ENCODE measurements at regions not wholly inside any gene's neighbourhood (a gene's known extent, or its start where the extent isn't known, plus 50 kb on each side); places are given as distances from the start of the nearest gene placed in this dataset.

GRCh38 chr2:129656081-129656598 lies 323.3 kb upstream of the RAB6C start:
- Histone ChIP-seq H3K27me3 (ENCODE audit: insufficient read depth in 3 of 3, low read length in 2 of 3) (no peaks in the 10 kb centered on the region), H3K27ac (no peak overlapping the region), H3K4me3 (no peak overlapping the region), H3K36me3 (ENCODE audit: insufficient read depth in 1 of 2, low read depth in 1 of 2) (no peaks in the 10 kb centered on the region), H3K4me1 (no peaks in the 10 kb centered on the region), H3K9me3 (no peaks in the 10 kb centered on the region)
- ATAC-seq (no peak), DNase-seq (no peak)
- intact Hi-C loops (cut with DNase I), result no loop called here
- WGBS, 3 donors, result 43 to 54% (median 46%) methylated on average over 6 of the region's 6 CpGs
- TF ChIP-seq CTCF (IDR thresholded peaks at IDR 0.05), result no peak

- no peaks in the 10 kb centered on the region for H3K9me3 ChIP-seq
- no peak overlapping the region for H3K4me3 ChIP-seq
- intact Hi-C loops (cut with DNase I), result no loop called here
- H3K36me3 ChIP-seq (ENCODE audit: insufficient read depth in 1 of 2, low read depth in 1 of 2), result no peaks in the 10 kb centered on the region
- H3K4me1 ChIP-seq, result no peaks in the 10 kb centered on the region
- WGBS, 3 donors, result 92 to 96% (median 92%) methylated on average over 5 of the region's 5 CpGs
- H3K27ac ChIP-seq, result no peak overlapping the region
- no peak for TF ChIP-seq CTCF (IDR thresholded peaks at IDR 0.05)
- no peaks in the 10 kb centered on the region for H3K27me3 ChIP-seq (ENCODE audit: insufficient read depth in 3 of 3, low read length in 2 of 3)
- ATAC-seq, result no peak
- DNase-seq, result no peak
Observed at GRCh38 chr2:129658430-129658829, 321.0 kb upstream of the RAB6C start.

GRCh38 chr2:129661935-129662334 lies 317.5 kb upstream of the RAB6C start:
- Histone ChIP-seq H3K9me3 (no peaks in the 10 kb centered on the region), H3K27ac (no peak overlapping the region), H3K36me3 (ENCODE audit: insufficient read depth in 1 of 2, low read depth in 1 of 2) (no peaks in the 10 kb centered on the region), H3K4me1 (no peaks in the 10 kb centered on the region), H3K4me3 (no peak overlapping the region), H3K27me3 (ENCODE audit: insufficient read depth in 3 of 3, low read length in 2 of 3) (peaks cover 0 to 2% (median 0%) of the 10 kb centered on the region in 3 donors)
- DNase-seq, result no peak
- intact Hi-C loops (cut with DNase I), result no loop called here
- no peak for ATAC-seq
- TF ChIP-seq CTCF (IDR thresholded peaks at IDR 0.05), result no peak
- 72 to 78% (median 77%) methylated on average over 1 of the region's 1 CpG for WGBS, 3 donors

- intact Hi-C loops (cut with DNase I), result no loop called here
- DNase-seq, result no peak
- WGBS, 3 donors, result 87 to 93% (median 92%) methylated on average over 4 of the region's 4 CpGs
Observed at GRCh38 chr2:129667577-129667976, 311.9 kb upstream of the RAB6C start.

More at GRCh38 chr2:129667577-129667976, 311.9 kb upstream of the RAB6C start:
- H3K27ac ChIP-seq, result no peak overlapping the region
- no peak for ATAC-seq
- no peak overlapping the region for H3K4me3 ChIP-seq
- no peaks in the 10 kb centered on the region for H3K36me3 ChIP-seq (ENCODE audit: insufficient read depth in 1 of 2, low read depth in 1 of 2)
- no peaks in the 10 kb centered on the region for H3K9me3 ChIP-seq
- no peak for TF ChIP-seq CTCF (IDR thresholded peaks at IDR 0.05)
- no peaks in the 10 kb centered on the region for H3K4me1 ChIP-seq
- H3K27me3 ChIP-seq (ENCODE audit: insufficient read depth in 3 of 3, low read length in 2 of 3), result peaks cover 0 to 2% (median 0%) of the 10 kb centered on the region in 3 donors

Data from psoas muscle (tissue), 7 donors.